GM12872 (cell line): ENCODE measurements at regions not wholly inside any gene's neighbourhood (a gene's known extent, or its start where the extent isn't known, plus 50 kb on each side); places are given as distances from the start of the nearest gene placed in this dataset.

Experiments used
- TF ChIP-seq, protein P1 (sequence below): IDR thresholded peaks from 3 replicates; pipeline ENCODE4 v1.5.1; 2011; ENCODE audit warnings: low read depth, mild to moderate bottlenecking, low read length, moderate library complexity; ENCODE audit not compliant: insufficient read depth

DNA sequence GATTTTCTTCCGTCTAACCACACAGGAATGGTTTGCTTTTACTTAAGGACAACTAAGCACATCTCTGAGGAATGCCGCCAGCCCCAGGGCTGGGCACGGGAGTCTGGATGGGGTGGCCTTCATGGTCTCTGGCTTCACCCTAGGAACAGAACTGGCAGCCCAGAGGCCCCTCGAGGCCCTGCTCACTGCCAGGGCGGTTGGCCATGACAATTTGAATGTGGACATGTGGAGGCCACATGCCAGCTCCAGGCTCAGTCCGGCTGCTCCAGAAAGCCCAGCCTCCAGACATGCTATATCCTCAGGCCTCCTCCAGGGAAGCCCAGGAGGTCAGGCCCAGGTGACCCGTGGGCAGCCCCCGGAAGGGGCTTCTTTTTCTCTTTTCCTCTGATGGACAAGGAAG, 84.0 kb upstream of the FGF3 start:
- TF ChIP-seq, protein P1, sequence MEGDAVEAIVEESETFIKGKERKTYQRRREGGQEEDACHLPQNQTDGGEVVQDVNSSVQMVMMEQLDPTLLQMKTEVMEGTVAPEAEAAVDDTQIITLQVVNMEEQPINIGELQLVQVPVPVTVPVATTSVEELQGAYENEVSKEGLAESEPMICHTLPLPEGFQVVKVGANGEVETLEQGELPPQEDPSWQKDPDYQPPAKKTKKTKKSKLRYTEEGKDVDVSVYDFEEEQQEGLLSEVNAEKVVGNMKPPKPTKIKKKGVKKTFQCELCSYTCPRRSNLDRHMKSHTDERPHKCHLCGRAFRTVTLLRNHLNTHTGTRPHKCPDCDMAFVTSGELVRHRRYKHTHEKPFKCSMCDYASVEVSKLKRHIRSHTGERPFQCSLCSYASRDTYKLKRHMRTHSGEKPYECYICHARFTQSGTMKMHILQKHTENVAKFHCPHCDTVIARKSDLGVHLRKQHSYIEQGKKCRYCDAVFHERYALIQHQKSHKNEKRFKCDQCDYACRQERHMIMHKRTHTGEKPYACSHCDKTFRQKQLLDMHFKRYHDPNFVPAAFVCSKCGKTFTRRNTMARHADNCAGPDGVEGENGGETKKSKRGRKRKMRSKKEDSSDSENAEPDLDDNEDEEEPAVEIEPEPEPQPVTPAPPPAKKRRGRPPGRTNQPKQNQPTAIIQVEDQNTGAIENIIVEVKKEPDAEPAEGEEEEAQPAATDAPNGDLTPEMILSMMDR = no peak

DNA sequence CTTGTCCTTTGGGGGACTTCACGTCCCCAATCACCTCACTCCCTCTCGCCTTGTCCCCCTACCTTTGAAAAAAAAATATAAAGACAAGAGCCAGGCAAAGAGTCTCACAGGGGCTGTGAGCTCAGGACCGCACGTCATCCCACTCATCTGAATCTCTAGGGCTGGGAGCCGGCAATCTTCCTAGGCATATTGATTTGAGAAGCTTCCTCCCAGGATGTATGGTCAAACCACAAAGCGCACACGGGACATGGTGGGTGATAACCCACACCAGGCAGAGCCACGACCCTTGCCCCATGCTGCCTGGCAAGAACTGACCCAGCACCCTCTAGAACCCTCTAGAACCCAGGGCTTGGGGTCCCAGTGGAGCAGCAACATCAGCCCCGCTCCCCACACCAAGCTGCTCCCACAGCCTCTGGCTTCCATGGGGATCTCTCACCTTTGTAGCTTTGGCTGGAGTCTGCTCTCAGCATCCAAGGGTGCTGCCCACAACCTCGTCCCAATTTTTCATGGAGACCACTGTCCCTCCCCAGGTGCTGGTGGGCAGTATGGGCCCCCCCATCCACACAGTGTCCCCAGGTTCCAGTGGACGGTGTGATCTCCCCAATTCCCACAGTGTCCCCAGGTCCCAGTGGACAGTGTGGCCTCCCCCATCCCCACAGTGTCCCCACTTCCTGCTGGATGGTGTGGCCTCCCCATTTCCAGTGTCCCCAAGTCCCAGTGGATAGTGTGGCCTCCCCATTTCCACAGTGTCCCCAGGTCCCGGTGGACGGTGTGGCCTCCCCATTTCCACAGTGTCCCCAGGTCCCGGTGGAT, 85.2 kb upstream of the FGF3 start:
- TF ChIP-seq, protein P1 = no peak

DNA sequence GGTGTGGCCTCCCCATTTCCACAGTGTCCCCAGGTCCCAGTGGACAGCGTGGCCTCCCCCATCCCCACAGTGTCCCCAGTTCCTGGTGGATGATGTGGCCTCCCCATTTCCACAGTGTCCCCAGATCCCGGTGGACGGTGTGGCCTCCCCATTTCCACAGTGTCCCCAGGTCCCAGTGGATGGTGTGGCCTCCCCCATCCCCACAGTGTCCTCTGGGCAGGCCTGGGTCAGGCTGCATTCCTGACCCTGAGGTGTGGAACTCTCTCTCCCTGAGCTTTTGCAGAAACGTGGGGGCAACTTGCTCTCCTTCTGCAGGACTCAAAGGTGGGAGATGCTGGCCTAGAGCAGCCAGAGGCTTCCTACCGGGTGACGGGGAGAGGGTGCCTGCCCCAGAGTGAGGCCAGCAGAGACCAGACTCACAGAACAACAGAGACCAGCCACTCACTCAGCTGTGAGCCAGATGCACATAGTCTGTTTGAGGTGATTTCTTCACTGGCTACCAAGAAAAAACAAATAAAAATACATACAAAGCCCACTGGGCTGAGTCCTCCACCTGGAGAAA, 85.8 kb upstream of the FGF3 start:
- TF ChIP-seq, protein P1 = no peak

DNA sequence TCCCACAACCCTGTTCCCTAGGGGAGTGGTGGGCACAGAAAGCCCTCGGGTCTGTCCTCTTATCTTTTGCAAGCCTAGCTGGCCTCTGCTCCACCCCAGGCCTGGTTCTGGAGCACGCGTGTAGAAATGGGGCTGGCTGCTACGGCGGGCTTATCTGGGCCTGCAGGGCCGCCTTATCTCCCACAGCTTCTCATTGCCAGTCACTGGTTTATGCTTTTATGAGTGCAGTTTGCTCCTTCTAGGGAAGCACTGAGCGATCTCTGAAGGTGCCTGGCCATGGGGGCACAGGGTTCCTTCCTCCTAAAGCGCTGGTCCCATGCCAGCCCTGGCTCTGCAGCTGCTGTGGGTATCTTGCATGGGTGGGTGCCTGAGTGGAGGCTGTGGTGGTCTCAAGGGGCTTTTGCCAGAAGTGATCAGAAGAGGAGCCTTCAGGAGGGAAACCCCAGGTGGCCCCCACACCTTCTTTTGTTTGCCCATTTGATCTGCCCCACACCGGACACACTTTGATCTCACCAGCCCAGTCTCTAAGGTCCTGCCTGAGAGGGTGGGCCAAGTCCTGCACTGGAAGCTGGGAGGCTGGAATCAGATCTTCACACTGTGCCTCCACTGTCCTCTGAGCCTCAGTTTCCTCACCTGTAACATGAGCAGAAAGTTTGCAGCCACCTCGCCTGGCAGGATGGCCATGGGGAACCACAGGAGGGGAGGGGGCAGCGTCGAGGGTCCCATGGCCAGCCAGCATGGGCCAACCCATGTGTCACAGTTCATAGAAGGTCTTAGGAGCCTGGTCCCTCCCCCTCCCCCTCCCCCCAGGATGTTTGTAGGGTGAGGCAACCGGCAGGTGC, 86.6 kb upstream of the FGF3 start:
- TF ChIP-seq, protein P1 = no peak

DNA sequence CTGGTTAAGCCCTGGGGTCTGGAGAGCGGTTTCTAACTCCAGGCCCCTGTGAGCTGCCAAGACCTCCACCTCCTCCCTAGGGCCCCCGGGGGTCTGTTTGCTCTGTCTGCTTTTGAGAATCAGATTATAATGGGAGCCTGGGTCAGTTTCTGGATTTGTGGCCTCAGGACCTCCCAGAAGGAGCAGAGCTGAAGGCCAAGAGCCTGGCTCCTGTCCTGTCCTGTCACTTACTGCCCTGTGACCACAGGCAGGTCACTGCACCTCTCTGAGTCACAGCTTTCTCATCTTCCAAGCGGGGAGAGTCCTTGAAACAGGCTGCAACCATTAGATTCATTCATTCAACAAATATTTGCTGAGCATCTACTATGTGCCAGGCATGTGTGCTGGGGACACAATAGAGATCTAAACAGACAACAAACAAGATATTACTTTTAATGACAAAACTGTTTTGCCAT, 87.3 kb upstream of the FGF3 start:
- TF ChIP-seq, protein P1 = no peak

DNA sequence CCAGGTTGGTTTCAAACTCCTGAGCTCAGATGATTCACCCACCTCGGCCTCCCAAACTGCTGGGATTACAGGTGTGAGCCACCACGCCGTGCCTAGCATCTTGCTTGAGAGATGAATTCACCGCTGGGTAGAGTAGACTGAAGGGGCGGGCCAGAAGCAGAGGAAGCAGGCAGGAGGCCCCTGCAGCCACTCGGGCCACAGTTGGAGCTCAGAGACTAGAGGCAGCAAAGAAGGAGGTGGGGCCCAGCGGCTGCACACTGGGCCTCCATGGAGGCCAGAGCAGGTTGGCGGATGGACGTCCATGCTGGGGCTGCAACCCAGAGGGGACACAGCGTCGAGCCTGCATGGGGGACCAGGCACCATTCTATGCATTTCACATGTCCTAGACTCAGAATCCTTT, 88.4 kb upstream of the FGF3 start:
- TF ChIP-seq, protein P1 = no peak
